H4 (cell line): ENCODE measurements at regions not wholly inside any gene's neighbourhood (a gene's known extent, or its start where the extent isn't known, plus 50 kb on each side); places are given as distances from the start of the nearest gene placed in this dataset.

Experiments used
- DNase-seq: peaks from one replicate; pipeline ENCODE4 v3.0.0-alpha.2; 2015; ENCODE audit warnings: low spot score

- no peak for DNase-seq
These were observed 109.4 kb downstream of the RCN1 start for GRCh38 chr11:32200136-32200847.

- no peak for DNase-seq
These were observed 113.9 kb downstream of the RCN1 start for GRCh38 chr11:32204751-32205150.

GRCh38 chr11:32210556-32210955 is 119.7 kb downstream of the RCN1 start:
- peak; percentile 58 for DNase-seq

GRCh38 chr11:32213223-32213622 is 122.3 kb downstream of the RCN1 start:
- peak; percentile 46 for DNase-seq

- no peak for DNase-seq
These were observed 124.3 kb downstream of the RCN1 start for GRCh38 chr11:32215157-32215556.

- no peak for DNase-seq
These were observed 125.9 kb downstream of the RCN1 start for GRCh38 chr11:32216749-32217148.

GRCh38 chr11:32219320-32219719 is 128.4 kb downstream of the RCN1 start:
- no peak for DNase-seq

- no peak for DNase-seq
These were observed 130.7 kb downstream of the RCN1 start for GRCh38 chr11:32221476-32222032.

GRCh38 chr11:32224580-32224979 is 133.7 kb downstream of the RCN1 start:
- DNase-seq, result no peak

GRCh38 chr11:32225571-32226285 is 134.9 kb downstream of the RCN1 start:
- DNase-seq, result no peak

GRCh38 chr11:32226480-32226879 is 135.6 kb downstream of the RCN1 start:
- no peak for DNase-seq

- DNase-seq, result no peak
These were observed 138.8 kb downstream of the RCN1 start for GRCh38 chr11:32229576-32230240.

GRCh38 chr11:32231909-32232493 is 141.1 kb downstream of the RCN1 start:
- DNase-seq, result peak; percentile 43

- no peak for DNase-seq
These were observed 141.6 kb downstream of the RCN1 start for GRCh38 chr11:32232516-32232915.

GRCh38 chr11:32233276-32233675 is 142.4 kb downstream of the RCN1 start:
- no peak for DNase-seq

- DNase-seq, result no peak
These were observed 143.1 kb downstream of the RCN1 start for GRCh38 chr11:32233928-32234327.

- no peak for DNase-seq
These were observed 153.6 kb downstream of the RCN1 start for GRCh38 chr11:32244453-32244852.

GRCh38 chr11:32253706-32254105 is 162.8 kb downstream of the RCN1 start:
- no peak for DNase-seq

- DNase-seq, result no peak
These were observed 165.0 kb downstream of the RCN1 start for GRCh38 chr11:32255841-32256240.

- no peak for DNase-seq
These were observed 165.6 kb downstream of the RCN1 start for GRCh38 chr11:32256466-32256865.

GRCh38 chr11:32259641-32260081 is 168.8 kb downstream of the RCN1 start:
- peak; percentile 97 for DNase-seq

GRCh38 chr11:32262367-32262766 is 171.5 kb downstream of the RCN1 start:
- no peak for DNase-seq
